ENCODE measurements at regions not wholly inside any gene's neighbourhood (a gene's known extent, or its start where the extent isn't known, plus 50 kb on each side); places are given as distances from the start of the nearest gene placed in this dataset.

- no peak for TF ChIP-seq ZBTB21 (tag by site-specific recombination; IDR thresholded peaks at IDR 0.05)
- no peak for TF ChIP-seq ZNF223 (tag by site-specific recombination; IDR thresholded peaks at IDR 0.05)
Observed at GRCh38 chr12:76694369-76694768, 69.5 kb upstream of the ZDHHC17 start (continued).

- no peak overlapping the region for H3K4me3 ChIP-seq (ENCODE audit: low read depth, low read length)
- no peaks in the 10 kb centered on the region for H3K9me3 ChIP-seq (ENCODE audit: control insufficient read depth, insufficient read depth, low read depth, low read length)
- ChIA-PET POLR2A (no interaction called here), CTCF (no interaction called here)
- no peak overlapping the region for H3K27ac ChIP-seq (ENCODE audit: extremely low read depth, low read depth, low read length)
- H3K36me3 ChIP-seq (ENCODE audit: control insufficient read depth in 2 of 2, insufficient read depth in 1 of 2, low read length in 2 of 2): no peaks in the 10 kb centered on the region
- no peak for TF ChIP-seq ZNF473 (tag by site-specific recombination; IDR thresholded peaks at IDR 0.05)
- no peak for TF ChIP-seq ZNF561 (tag by site-specific recombination; IDR thresholded peaks at IDR 0.05; ENCODE audit: borderline replicate concordance)
- no peak for TF ChIP-seq GLIS1 (tag by site-specific recombination; IDR thresholded peaks at IDR 0.05)
- no peak for TF ChIP-seq ZNF571 (tag by site-specific recombination; IDR thresholded peaks at IDR 0.05)
- TF ChIP-seq ZNF670 (tag by site-specific recombination; IDR thresholded peaks at IDR 0.05; ENCODE audit: low read depth): no peak
- no peak for TF ChIP-seq ZNF175 (tag by site-specific recombination; IDR thresholded peaks at IDR 0.05)
- no peak for TF ChIP-seq ZNF362 (tag by site-specific recombination; IDR thresholded peaks at IDR 0.05)
- no peak for TF ChIP-seq ZNF221 (tag by site-specific recombination; IDR thresholded peaks at IDR 0.05; ENCODE audit: borderline replicate concordance)
- TF ChIP-seq ZNF629 (tag by site-specific recombination; IDR thresholded peaks at IDR 0.05): no peak
- TF ChIP-seq ZNF354C (tag by site-specific recombination; IDR thresholded peaks at IDR 0.05; ENCODE audit: borderline replicate concordance, low read depth): no peak
- no peak for TF ChIP-seq REPIN1 (tag by site-specific recombination; IDR thresholded peaks at IDR 0.05; ENCODE audit: low read depth)
- TF ChIP-seq ZNF26 (tag by site-specific recombination; IDR thresholded peaks at IDR 0.05): no peak
- H3K4me1 ChIP-seq (ENCODE audit: control insufficient read depth, insufficient read depth, low read length): no peaks in the 10 kb centered on the region
Observed at GRCh38 chr12:76696186-76696585, 67.7 kb upstream of the ZDHHC17 start.

- Histone ChIP-seq H3K27ac (ENCODE audit: extremely low read depth, low read depth, low read length) (no peak overlapping the region), H3K9me3 (ENCODE audit: control insufficient read depth, insufficient read depth, low read depth, low read length) (no peaks in the 10 kb centered on the region), H3K4me1 (ENCODE audit: control insufficient read depth, insufficient read depth, low read length) (no peaks in the 10 kb centered on the region), H3K4me3 (ENCODE audit: low read depth, low read length) (no peak overlapping the region), H3K36me3 (ENCODE audit: control insufficient read depth in 2 of 2, insufficient read depth in 1 of 2, low read length in 2 of 2) (no peaks in the 10 kb centered on the region)
- POLR2A ChIA-PET: no interaction called here
- CTCF ChIA-PET: interaction anchor here (1.8 kb wide), 1 partner anchor 8 kb away, joined by 8 read pairs; no protein-coding TSS in a partner anchor
- no peak for TF ChIP-seq ZSCAN23 (tag by site-specific recombination; IDR thresholded peaks at IDR 0.05)
- no peak for TF ChIP-seq ZBTB20 (tag by site-specific recombination; IDR thresholded peaks at IDR 0.05)
- no peak for TF ChIP-seq ZNF362 (tag by site-specific recombination; IDR thresholded peaks at IDR 0.05)
- TF ChIP-seq ZBTB11 (tag by site-specific recombination; conservative IDR thresholded peaks at IDR 0.05; ENCODE audit: low read depth): no peak
- TF ChIP-seq ZBTB21 (tag by site-specific recombination; IDR thresholded peaks at IDR 0.05): no peak
- TF ChIP-seq ZNF660 (tag by site-specific recombination; IDR thresholded peaks at IDR 0.05): no peak
- no peak for TF ChIP-seq GLIS2 (tag by site-specific recombination; IDR thresholded peaks at IDR 0.05)
- TF ChIP-seq ZNF175 (tag by site-specific recombination; IDR thresholded peaks at IDR 0.05): no peak
- TF ChIP-seq ZNF473 (tag by site-specific recombination; IDR thresholded peaks at IDR 0.05): no peak
- TF ChIP-seq BCL11A (tag by site-specific recombination; IDR thresholded peaks at IDR 0.05; ENCODE audit: low read depth): no peak
- TF ChIP-seq ZNF580 (tag by site-specific recombination; IDR thresholded peaks at IDR 0.05): no peak
- TF ChIP-seq ZBTB26 (tag by site-specific recombination; optimal IDR thresholded peaks at IDR 0.05): no peak
- TF ChIP-seq SCRT2 (tag by site-specific recombination; IDR thresholded peaks at IDR 0.05): no peak
- TF ChIP-seq HOXD13 (CRISPR knock-in tag; IDR thresholded peaks at IDR 0.05; ENCODE audit: borderline replicate concordance): no peak
Observed at GRCh38 chr12:76697849-76698248, 66.1 kb upstream of the ZDHHC17 start.
